SK-N-SH (cell line): ENCODE measurements at regions not wholly inside any gene's neighbourhood (a gene's known extent, or its start where the extent isn't known, plus 50 kb on each side); places are given as distances from the start of the nearest gene placed in this dataset.

ENCODE experiments used
- CHD2 ChIP-seq: fragments of 150-350 bp; IDR thresholded peaks from 2 replicates; pipeline ENCODE4 v1.6.1; 2018; ENCODE audit warnings: low read length; ENCODE audit not compliant: partially characterized antibody
- EZH2phosphoT487 ChIP-seq: fragments of 200-600 bp; sonication (generic); IDR thresholded peaks from 2 replicates; pipeline ENCODE4 v1.6.1; 2017; ENCODE audit warnings: low read depth, mixed run types, mild to moderate bottlenecking, antibody characterized with exemption, moderate library complexity, borderline replicate concordance
- GABPA ChIP-seq: IDR thresholded peaks from 2 replicates; pipeline ENCODE4 v1.4.0; 2012; ENCODE audit warnings: low read depth, mild to moderate bottlenecking
- MXI1 ChIP-seq: IDR thresholded peaks from 2 replicates; pipeline ENCODE4 v1.6.1; 2012; ENCODE audit warnings: mild to moderate bottlenecking, low read depth, low read length, improper control_type of control experiment
- POLR2AphosphoS5 ChIP-seq: IDR thresholded peaks from 2 replicates; pipeline ENCODE4 v1.6.1; 2012; ENCODE audit warnings: low read depth, low read length
- RAD21 ChIP-seq: IDR thresholded peaks from 2 replicates; pipeline ENCODE4 v1.6.1; 2012; ENCODE audit warnings: mild to moderate bottlenecking, low read length
- REST ChIP-seq: IDR thresholded peaks from 2 replicates; pipeline ENCODE4 v1.6.1; 2012; ENCODE audit warnings: mild to moderate bottlenecking, low read depth, low read length, moderate library complexity
- RFX5 ChIP-seq: IDR thresholded peaks from 2 replicates; pipeline ENCODE4 v1.6.1; 2012; ENCODE audit warnings: mild to moderate bottlenecking, improper control_type of control experiment, low read length
- SIN3A ChIP-seq: IDR thresholded peaks from 2 replicates; pipeline ENCODE4 v1.6.1; 2012; ENCODE audit warnings: low read depth, mild to moderate bottlenecking, low read length, moderate library complexity, borderline replicate concordance
- TAF1 ChIP-seq: IDR thresholded peaks from 2 replicates; pipeline ENCODE4 v1.6.1; 2012; ENCODE audit warnings: low read depth, mild to moderate bottlenecking, low read length, moderate library complexity, borderline replicate concordance
- USF2 ChIP-seq: fragments of 150-350 bp; IDR thresholded peaks from 2 replicates; pipeline ENCODE4 v1.6.1; 2017; ENCODE audit warnings: antibody characterized with exemption, low read length, low read depth, borderline replicate concordance
- TF ChIP-seq, protein P1 (sequence below): fragments of 200-600 bp; sonication (generic); IDR thresholded peaks from 2 replicates; pipeline ENCODE4 v1.6.1; 2017; ENCODE audit warnings: antibody characterized with exemption, mild to moderate bottlenecking, moderate library complexity

DNA sequence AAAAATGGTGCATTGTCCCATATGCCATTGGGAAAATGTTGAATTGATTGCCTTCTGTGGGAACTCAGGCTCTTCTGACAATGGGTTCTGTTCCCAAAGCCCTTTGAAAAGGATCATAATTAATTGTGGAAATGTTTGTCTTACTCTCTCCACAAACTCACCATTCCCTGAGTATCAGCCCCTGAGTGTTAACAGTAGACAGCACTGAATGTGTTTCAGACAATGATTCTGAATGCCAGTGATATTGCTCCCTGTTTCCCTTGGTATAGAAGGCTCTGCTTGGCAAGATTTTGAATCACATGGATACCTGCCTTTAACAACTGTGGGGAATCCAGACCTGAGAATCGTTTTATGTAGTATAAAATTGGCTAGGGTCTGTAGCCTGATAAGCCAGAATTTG, 1096.8 kb downstream of the ADGRL2 start:
- no peak for TF ChIP-seq POLR2AphosphoS5
- no peak for TF ChIP-seq EZH2phosphoT487
- no peak for TF ChIP-seq RFX5
- TF ChIP-seq SIN3A: no peak
- TF ChIP-seq, protein P1, sequence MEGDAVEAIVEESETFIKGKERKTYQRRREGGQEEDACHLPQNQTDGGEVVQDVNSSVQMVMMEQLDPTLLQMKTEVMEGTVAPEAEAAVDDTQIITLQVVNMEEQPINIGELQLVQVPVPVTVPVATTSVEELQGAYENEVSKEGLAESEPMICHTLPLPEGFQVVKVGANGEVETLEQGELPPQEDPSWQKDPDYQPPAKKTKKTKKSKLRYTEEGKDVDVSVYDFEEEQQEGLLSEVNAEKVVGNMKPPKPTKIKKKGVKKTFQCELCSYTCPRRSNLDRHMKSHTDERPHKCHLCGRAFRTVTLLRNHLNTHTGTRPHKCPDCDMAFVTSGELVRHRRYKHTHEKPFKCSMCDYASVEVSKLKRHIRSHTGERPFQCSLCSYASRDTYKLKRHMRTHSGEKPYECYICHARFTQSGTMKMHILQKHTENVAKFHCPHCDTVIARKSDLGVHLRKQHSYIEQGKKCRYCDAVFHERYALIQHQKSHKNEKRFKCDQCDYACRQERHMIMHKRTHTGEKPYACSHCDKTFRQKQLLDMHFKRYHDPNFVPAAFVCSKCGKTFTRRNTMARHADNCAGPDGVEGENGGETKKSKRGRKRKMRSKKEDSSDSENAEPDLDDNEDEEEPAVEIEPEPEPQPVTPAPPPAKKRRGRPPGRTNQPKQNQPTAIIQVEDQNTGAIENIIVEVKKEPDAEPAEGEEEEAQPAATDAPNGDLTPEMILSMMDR: no peak
- no peak for TF ChIP-seq USF2
- no peak for TF ChIP-seq TAF1
- TF ChIP-seq REST: no peak
- no peak for TF ChIP-seq MXI1
- no peak for TF ChIP-seq GABPA
- TF ChIP-seq CHD2: no peak
- TF ChIP-seq RAD21: no peak
